ENCODE measurements at regions not wholly inside any gene's neighbourhood (a gene's known extent, or its start where the extent isn't known, plus 50 kb on each side); places are given as distances from the start of the nearest gene placed in this dataset.

- TF ChIP-seq, protein P1, sequence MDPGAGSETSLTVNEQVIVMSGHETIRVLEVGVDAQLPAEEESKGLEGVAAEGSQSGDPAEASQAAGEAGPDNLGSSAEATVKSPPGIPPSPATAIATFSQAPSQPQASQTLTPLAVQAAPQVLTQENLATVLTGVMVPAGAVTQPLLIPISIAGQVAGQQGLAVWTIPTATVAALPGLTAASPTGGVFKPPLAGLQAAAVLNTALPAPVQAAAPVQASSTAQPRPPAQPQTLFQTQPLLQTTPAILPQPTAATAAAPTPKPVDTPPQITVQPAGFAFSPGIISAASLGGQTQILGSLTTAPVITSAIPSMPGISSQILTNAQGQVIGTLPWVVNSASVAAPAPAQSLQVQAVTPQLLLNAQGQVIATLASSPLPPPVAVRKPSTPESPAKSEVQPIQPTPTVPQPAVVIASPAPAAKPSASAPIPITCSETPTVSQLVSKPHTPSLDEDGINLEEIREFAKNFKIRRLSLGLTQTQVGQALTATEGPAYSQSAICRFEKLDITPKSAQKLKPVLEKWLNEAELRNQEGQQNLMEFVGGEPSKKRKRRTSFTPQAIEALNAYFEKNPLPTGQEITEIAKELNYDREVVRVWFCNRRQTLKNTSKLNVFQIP (CRISPR knock-in tag; IDR thresholded peaks at IDR 0.05; ENCODE audit: borderline replicate concordance, low read depth), result no peak
- TF ChIP-seq ZNF8 (CRISPR knock-in tag; IDR thresholded peaks at IDR 0.05), result no peak
- no peak for TF ChIP-seq PPARA (CRISPR knock-in tag; IDR thresholded peaks at IDR 0.05; ENCODE audit: borderline replicate concordance)
- TF ChIP-seq ESRRG (CRISPR knock-in tag; IDR thresholded peaks at IDR 0.05), result no peak
- no peak for TF ChIP-seq SNAI2 (CRISPR knock-in tag; IDR thresholded peaks at IDR 0.05)
- no peak for TF ChIP-seq CSDC2 (CRISPR knock-in tag; IDR thresholded peaks at IDR 0.05)
- no peak for TF ChIP-seq ZC3H10 (CRISPR knock-in tag; IDR thresholded peaks at IDR 0.05)
- TF ChIP-seq RARB (CRISPR knock-in tag; IDR thresholded peaks at IDR 0.05), result no peak
- no peak for TF ChIP-seq TCF4 (CRISPR knock-in tag; IDR thresholded peaks at IDR 0.05; ENCODE audit: borderline replicate concordance)
- TF ChIP-seq ZFP30 (CRISPR knock-in tag; IDR thresholded peaks at IDR 0.05), result no peak
- no peak for TF ChIP-seq ISL1 (CRISPR knock-in tag; IDR thresholded peaks at IDR 0.05)
Observed at GRCh38 chr3:159364511-159364910, 562.7 kb downstream of the MFSD1 start (continued).

GRCh38 chr3:159366476-159366875 lies 564.6 kb downstream of the MFSD1 start:
- TF ChIP-seq PPARA (CRISPR knock-in tag; IDR thresholded peaks at IDR 0.05; ENCODE audit: borderline replicate concordance) (no peak), TOX (CRISPR knock-in tag; IDR thresholded peaks at IDR 0.05; ENCODE audit: borderline replicate concordance) (no peak), ARNTL (CRISPR knock-in tag; IDR thresholded peaks at IDR 0.05; ENCODE audit: borderline replicate concordance, low read depth) (no peak), ZC3H10 (CRISPR knock-in tag; IDR thresholded peaks at IDR 0.05) (no peak), ISL1 (CRISPR knock-in tag; IDR thresholded peaks at IDR 0.05) (no peak), OSR1 (CRISPR knock-in tag; IDR thresholded peaks at IDR 0.05) (no peak), RARB (CRISPR knock-in tag; IDR thresholded peaks at IDR 0.05) (no peak), SNAI2 (CRISPR knock-in tag; IDR thresholded peaks at IDR 0.05) (no peak), ZFP3 (CRISPR knock-in tag; IDR thresholded peaks at IDR 0.05) (no peak), BACH2 (CRISPR knock-in tag; IDR thresholded peaks at IDR 0.05; ENCODE audit: borderline replicate concordance) (no peak), ZFP30 (CRISPR knock-in tag; IDR thresholded peaks at IDR 0.05) (no peak), ESRRG (CRISPR knock-in tag; IDR thresholded peaks at IDR 0.05) (no peak)
- TF ChIP-seq, protein P1 (CRISPR knock-in tag; IDR thresholded peaks at IDR 0.05; ENCODE audit: borderline replicate concordance, low read depth), result no peak
- TF ChIP-seq, protein P2, sequence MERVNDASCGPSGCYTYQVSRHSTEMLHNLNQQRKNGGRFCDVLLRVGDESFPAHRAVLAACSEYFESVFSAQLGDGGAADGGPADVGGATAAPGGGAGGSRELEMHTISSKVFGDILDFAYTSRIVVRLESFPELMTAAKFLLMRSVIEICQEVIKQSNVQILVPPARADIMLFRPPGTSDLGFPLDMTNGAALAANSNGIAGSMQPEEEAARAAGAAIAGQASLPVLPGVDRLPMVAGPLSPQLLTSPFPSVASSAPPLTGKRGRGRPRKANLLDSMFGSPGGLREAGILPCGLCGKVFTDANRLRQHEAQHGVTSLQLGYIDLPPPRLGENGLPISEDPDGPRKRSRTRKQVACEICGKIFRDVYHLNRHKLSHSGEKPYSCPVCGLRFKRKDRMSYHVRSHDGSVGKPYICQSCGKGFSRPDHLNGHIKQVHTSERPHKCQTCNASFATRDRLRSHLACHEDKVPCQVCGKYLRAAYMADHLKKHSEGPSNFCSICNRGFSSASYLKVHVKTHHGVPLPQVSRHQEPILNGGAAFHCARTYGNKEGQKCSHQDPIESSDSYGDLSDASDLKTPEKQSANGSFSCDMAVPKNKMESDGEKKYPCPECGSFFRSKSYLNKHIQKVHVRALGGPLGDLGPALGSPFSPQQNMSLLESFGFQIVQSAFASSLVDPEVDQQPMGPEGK (CRISPR knock-in tag; IDR thresholded peaks at IDR 0.05; ENCODE audit: borderline replicate concordance), result no peak
- TF ChIP-seq, protein P3, sequence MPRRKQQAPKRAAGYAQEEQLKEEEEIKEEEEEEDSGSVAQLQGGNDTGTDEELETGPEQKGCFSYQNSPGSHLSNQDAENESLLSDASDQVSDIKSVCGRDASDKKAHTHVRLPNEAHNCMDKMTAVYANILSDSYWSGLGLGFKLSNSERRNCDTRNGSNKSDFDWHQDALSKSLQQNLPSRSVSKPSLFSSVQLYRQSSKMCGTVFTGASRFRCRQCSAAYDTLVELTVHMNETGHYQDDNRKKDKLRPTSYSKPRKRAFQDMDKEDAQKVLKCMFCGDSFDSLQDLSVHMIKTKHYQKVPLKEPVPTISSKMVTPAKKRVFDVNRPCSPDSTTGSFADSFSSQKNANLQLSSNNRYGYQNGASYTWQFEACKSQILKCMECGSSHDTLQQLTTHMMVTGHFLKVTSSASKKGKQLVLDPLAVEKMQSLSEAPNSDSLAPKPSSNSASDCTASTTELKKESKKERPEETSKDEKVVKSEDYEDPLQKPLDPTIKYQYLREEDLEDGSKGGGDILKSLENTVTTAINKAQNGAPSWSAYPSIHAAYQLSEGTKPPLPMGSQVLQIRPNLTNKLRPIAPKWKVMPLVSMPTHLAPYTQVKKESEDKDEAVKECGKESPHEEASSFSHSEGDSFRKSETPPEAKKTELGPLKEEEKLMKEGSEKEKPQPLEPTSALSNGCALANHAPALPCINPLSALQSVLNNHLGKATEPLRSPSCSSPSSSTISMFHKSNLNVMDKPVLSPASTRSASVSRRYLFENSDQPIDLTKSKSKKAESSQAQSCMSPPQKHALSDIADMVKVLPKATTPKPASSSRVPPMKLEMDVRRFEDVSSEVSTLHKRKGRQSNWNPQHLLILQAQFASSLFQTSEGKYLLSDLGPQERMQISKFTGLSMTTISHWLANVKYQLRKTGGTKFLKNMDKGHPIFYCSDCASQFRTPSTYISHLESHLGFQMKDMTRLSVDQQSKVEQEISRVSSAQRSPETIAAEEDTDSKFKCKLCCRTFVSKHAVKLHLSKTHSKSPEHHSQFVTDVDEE (CRISPR knock-in tag; IDR thresholded peaks at IDR 0.05), result no peak
- no peak for ATAC-seq

GRCh38 chr3:159371961-159372360 lies 570.1 kb downstream of the MFSD1 start:
- TF ChIP-seq ZNF70 (CRISPR knock-in tag; IDR thresholded peaks at IDR 0.05) (no peak), ZNF565 (CRISPR knock-in tag; conservative IDR thresholded peaks at IDR 0.05; ENCODE audit: low read depth) (no peak), ARNTL (CRISPR knock-in tag; IDR thresholded peaks at IDR 0.05; ENCODE audit: borderline replicate concordance, low read depth) (no peak), ZC3H10 (CRISPR knock-in tag; IDR thresholded peaks at IDR 0.05) (no peak), PPARA (CRISPR knock-in tag; IDR thresholded peaks at IDR 0.05; ENCODE audit: borderline replicate concordance) (no peak), BACH2 (CRISPR knock-in tag; IDR thresholded peaks at IDR 0.05; ENCODE audit: borderline replicate concordance) (no peak), CSRNP3 (CRISPR knock-in tag; IDR thresholded peaks at IDR 0.05) (no peak), ZFP30 (CRISPR knock-in tag; IDR thresholded peaks at IDR 0.05) (no peak), RARB (CRISPR knock-in tag; IDR thresholded peaks at IDR 0.05) (no peak), ISL1 (CRISPR knock-in tag; IDR thresholded peaks at IDR 0.05) (no peak), TCF4 (CRISPR knock-in tag; IDR thresholded peaks at IDR 0.05; ENCODE audit: borderline replicate concordance) (no peak), GLIS3 (CRISPR knock-in tag; IDR thresholded peaks at IDR 0.05) (no peak), TOX (CRISPR knock-in tag; IDR thresholded peaks at IDR 0.05; ENCODE audit: borderline replicate concordance) (no peak), OSR1 (CRISPR knock-in tag; IDR thresholded peaks at IDR 0.05) (no peak)
- TF ChIP-seq, protein P1 (CRISPR knock-in tag; IDR thresholded peaks at IDR 0.05; ENCODE audit: borderline replicate concordance, low read depth), result no peak
- TF ChIP-seq, protein P4, sequence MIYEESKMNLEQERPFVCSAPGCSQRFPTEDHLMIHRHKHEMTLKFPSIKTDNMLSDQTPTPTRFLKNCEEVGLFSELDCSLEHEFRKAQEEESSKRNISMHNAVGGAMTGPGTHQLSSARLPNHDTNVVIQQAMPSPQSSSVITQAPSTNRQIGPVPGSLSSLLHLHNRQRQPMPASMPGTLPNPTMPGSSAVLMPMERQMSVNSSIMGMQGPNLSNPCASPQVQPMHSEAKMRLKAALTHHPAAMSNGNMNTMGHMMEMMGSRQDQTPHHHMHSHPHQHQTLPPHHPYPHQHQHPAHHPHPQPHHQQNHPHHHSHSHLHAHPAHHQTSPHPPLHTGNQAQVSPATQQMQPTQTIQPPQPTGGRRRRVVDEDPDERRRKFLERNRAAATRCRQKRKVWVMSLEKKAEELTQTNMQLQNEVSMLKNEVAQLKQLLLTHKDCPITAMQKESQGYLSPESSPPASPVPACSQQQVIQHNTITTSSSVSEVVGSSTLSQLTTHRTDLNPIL (CRISPR knock-in tag; IDR thresholded peaks at IDR 0.05; ENCODE audit: low read depth), result no peak

More at GRCh38 chr3:159371961-159372360, 570.1 kb downstream of the MFSD1 start:
- ATAC-seq, result no peak

Data from SK-N-SH treated with all-trans-retinoic acid at 6 μM for 48 hours (cell line).